Erythroblast (primary cell): ENCODE measurements at regions not wholly inside any gene's neighbourhood (a gene's known extent, or its start where the extent isn't known, plus 50 kb on each side); places are given as distances from the start of the nearest gene placed in this dataset.

Experiments
- DNase-seq, 2 experiments: peaks; one replicate each; lab custom pipeline; 2025; lab: John Stamatoyannopoulos, UW
- GATA1 ChIP-seq: IDR thresholded peaks from 2 replicates; pipeline ENCODE4 v1.6.1; 2011; ENCODE audit warnings: low read depth, mild to moderate bottlenecking, control low read depth, low read length, moderate library complexity
- POLR2A ChIP-seq: IDR thresholded peaks from 2 replicates; pipeline ENCODE4 v1.6.1; 2011; ENCODE audit warnings: mild to moderate bottlenecking, low read length

DNA sequence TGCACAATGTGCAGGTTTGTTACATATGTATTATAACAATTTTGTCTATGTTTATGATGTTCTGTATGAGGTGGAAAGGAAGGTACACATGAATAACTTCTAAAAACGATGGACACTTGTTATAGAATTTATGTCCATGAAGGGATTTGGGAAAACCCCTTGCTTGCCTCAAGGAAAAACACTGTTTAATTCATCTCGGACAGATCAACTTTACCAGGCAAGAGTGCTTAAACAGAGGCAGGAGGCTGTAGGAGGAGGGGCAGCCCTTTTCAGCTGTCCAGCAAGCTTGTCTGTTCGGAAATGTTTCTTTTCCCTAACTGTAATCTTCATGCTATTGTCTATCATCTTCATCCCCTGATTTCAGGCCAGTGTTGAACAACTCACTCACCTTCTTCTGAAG is 200.9 kb downstream of the CDC14C start:
- DNase-seq, result no peak
- no peak for TF ChIP-seq POLR2A

GRCh38 chr7:49127359-49127913 is 203.1 kb downstream of the CDC14C start:
- DNase-seq, result no peak
- TF ChIP-seq GATA1, result no peak
- no peak for TF ChIP-seq POLR2A

DNA sequence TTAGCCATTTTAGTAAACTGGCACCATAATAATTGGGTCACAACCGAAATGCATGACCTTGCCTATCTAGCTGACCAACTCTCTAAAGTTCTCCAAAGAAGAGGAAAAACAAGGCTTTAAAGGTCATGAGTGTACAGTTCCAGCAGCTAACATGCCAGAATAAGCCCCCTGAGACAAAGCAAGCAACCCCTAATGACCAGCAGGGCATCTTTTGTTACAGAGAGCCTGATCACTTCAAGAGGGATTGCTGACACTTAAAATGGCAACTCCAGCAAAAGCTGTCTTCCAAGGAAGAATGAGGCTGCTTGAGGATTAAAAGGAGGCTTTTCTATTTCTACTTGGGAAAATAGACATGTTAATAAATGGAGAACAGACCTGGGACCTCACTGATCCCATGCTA is 213.6 kb downstream of the CDC14C start:
- no peak for TF ChIP-seq POLR2A
- no peak for TF ChIP-seq GATA1

DNA sequence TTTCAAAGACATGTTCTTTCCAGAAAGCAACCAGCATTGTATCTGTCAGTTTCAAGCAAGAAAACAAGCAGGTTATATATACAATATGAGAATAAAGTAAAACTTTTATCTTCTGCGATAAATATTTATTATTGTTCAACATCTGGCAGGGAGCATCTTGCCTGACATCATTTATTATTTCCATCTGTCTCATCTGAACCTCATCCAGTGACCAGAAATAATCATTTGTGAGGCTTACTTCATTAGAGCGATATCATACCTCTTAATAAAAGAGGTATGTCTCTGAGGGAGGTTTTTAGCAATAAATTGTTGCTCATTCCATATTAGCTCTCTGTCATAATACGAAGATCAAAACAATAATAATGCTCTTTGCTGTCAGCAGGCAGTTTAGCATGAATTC is 226.1 kb downstream of the CDC14C start:
- TF ChIP-seq GATA1, result no peak
- no peak for TF ChIP-seq POLR2A
- DNase-seq, result no peak

More for the DNA sequence above, 213.6 kb downstream of the CDC14C start:
- no peak for DNase-seq

GRCh38 chr7:49151146-49151545 is 226.8 kb downstream of the CDC14C start:
- no peak for DNase-seq
- TF ChIP-seq GATA1 (no peak), POLR2A (no peak)

DNA sequence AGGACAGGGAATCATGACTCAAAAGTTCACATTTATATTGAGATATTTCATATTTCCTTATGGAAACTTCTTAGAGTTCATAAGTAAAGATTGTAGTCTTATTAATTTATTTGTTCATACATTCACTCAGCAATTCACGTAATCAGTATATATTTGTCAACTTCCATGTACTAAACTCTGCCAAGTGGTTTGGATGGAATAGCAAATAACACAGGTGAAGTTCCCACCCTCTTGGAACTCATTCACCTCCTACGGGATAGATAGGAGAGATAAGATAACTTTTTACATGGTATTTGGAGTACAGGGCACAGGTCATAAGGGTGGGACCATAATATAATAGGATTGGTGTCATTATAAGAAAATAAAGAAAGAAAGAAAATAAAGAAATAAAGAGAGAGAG is 234.0 kb downstream of the CDC14C start:
- DNase-seq, result no peak

DNA sequence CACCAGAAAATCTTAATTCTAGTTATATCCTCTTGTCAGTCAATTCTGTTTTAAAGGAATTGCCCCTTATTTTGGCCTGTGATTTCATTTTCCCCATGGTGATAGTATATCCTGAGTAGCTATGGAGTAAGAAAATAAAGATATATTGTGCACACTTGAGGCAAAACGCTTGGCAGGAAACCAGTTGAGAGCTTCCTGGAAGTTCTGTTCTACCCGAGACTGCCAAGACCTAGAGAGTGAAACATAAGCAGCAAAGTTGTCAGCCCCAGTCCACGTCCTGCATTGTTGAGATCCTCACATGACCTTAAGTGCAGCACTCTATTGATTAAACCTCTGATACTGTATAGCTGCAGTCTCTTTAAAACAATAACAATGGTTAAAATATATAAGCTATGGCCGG is 235.2 kb downstream of the CDC14C start:
- DNase-seq, result no peak
- no peak for TF ChIP-seq GATA1
- TF ChIP-seq POLR2A, result no peak

More for the DNA sequence above, 234.0 kb downstream of the CDC14C start:
- TF ChIP-seq POLR2A, result no peak
- TF ChIP-seq GATA1, result no peak

GRCh38 chr7:49166441-49166840 is 242.1 kb downstream of the CDC14C start:
- TF ChIP-seq GATA1, result no peak
- TF ChIP-seq POLR2A, result no peak
- DNase-seq, result peak in 1 of 2 experiments; percentile 1

GRCh38 chr7:49172639-49173038 is 248.3 kb downstream of the CDC14C start:
- no peak for TF ChIP-seq POLR2A
- TF ChIP-seq GATA1, result no peak
- no peak for DNase-seq

DNA sequence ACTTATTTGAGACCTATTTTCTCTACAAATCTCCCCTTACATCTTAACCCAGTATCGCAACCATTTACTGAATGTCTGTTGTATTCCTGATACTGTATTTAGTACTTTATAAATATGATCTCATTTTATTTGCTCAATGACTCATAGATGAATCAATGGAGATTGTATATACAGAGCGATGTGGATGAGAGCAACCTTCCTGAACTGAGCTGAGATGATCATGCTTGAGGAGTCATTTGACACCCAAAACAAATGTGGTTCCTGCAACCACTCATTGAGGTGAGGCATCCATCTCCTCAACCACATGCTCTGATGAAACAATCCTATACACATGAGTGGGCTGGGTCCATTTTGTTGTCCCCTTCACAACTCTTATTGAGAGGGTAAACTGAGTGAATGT is 250.0 kb downstream of the CDC14C start:
- TF ChIP-seq POLR2A (no peak), GATA1 (no peak)
- DNase-seq, result no peak

DNA sequence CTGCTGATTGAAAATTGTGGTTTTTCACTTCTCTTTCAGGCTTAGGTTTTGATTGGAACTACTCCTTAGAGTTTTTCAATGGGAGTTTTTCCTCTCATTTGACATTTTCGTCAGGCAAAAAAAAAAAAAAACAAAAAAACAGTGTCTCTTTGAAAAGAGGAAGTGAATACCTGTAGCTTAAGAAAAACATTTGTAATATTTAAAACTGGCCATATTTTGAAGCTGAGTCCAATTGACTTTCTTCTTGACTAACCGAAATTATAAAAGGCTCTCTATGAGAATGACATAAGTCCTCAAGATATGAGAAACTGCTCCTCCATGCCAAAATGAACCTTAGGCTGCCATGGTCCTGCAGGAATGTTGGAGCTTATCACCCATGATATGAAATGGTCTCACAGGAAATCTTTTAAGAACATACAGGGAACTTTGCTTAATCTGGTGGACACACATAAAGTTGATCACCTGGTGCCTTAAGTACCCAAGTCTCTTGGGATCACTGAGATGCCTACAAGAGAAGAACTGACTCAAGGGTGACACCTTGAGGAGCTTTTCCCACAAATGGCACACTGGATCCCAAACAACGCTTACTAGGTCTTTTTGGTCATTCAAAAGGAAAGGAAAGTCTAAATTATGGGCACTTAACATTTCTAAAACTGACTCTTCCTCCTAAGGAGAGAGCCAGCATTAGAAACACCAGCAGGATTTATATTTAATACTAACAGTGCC is 263.4 kb downstream of the CDC14C start:
- no peak for TF ChIP-seq POLR2A
- TF ChIP-seq GATA1, result no peak
- DNase-seq, result no peak

DNA sequence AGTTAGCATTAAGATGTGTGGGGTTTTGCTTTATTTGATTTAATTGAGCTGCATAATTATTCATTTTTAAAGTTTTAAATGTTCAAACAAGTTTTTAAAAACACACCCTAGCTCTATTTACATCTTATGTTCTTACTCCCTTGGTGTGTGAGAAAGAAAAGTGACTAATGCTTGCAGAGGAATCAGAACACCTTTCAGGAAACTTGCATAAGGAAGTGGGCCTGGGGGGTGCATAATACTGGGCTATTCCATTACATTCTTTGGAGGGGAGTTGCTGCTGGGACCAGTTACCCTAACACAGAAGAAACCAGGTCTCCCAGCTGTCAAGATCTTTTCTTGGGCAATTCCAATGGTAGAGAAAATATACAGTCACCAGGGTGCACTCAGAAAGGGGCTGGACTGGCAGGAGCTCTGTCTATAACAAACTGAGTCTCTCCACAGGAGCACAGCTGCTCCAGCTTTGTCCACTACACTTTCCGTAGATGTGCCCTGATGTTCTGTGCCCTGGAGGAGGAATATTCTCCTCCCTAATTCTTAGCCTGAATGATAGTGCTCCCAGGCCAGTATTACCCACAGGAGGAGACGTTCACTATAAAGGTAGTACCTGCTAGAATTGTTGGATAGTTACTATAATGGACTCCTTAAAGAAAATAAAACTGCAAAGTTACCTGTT is 304.2 kb downstream of the CDC14C start:
- no peak for DNase-seq
- TF ChIP-seq GATA1, result no peak
- no peak for TF ChIP-seq POLR2A

DNA sequence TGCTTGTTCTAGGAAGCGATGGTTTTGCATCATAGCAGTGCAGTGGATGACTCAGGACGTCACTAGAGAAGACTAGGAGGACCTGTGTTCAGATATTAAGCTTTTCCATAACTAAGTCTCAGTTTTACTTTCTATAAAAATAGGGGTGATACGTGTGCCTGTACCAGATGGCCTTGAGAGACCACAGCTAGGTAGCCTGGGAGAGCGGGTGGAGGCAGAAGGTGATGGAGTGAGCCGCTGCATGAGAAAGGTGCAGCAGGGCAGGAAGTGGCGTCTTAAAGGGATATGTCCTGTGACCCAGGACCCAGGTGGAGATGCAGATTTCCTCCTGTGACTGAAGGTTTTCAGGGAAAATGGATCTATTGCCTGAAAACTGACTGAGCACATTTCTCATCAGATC is 304.9 kb downstream of the CDC14C start:
- DNase-seq, result no peak

GRCh38 chr7:49243521-49243920 is 319.2 kb downstream of the CDC14C start:
- DNase-seq, result peak in 1 of 2 experiments; percentile 11
- TF ChIP-seq POLR2A, result no peak
- TF ChIP-seq GATA1, result no peak

More for the DNA sequence above, 304.9 kb downstream of the CDC14C start:
- TF ChIP-seq GATA1 (no peak), POLR2A (no peak)
